Activated T-helper 1 cell treated with anti-CD3 and anti-CD28 coated beads, Interleukin-12 subunit alpha, Interleukin-12 subunit beta, Interleukin-2, Interleukin-4 antibody, amounts not matched to agents 30 ng/mL and 10 ng/mL and 1 ng/mL, durations not matched to agents 14 hours and 24 hours and 36 hours (primary cell): ENCODE measurements at regions not wholly inside any gene's neighbourhood (a gene's known extent, or its start where the extent isn't known, plus 50 kb on each side); places are given as distances from the start of the nearest gene placed in this dataset.

Source experiments
- DNase-seq: peaks from one replicate; pipeline ENCODE4 v3.0.0; 2021; ENCODE audit warnings: low spot score
- H3K27ac Mint-ChIP-seq: one replicate; pipeline ENCODE4 v1.8.0; 2021; ENCODE audit warnings: mild to moderate bottlenecking, mixed read lengths
- H3K27me3 Mint-ChIP-seq: one replicate; pipeline ENCODE4 v1.8.0; 2022; ENCODE audit warnings: mild to moderate bottlenecking, moderate library complexity, mixed read lengths; ENCODE audit not compliant: insufficient read depth
- H3K36me3 Mint-ChIP-seq: one replicate; pipeline ENCODE4 v1.8.0; 2021; ENCODE audit warnings: low read depth, mixed read lengths
- H3K4me1 Mint-ChIP-seq: one replicate; pipeline ENCODE4 v1.8.0; 2021; ENCODE audit warnings: low read depth, mixed read lengths
- H3K4me3 Mint-ChIP-seq: one replicate; pipeline ENCODE4 v1.8.0; 2021; ENCODE audit warnings: mild to moderate bottlenecking, moderate library complexity, mixed read lengths
- H3K9me3 Mint-ChIP-seq: one replicate; pipeline ENCODE4 v1.8.0; 2021; ENCODE audit warnings: mixed read lengths
- intact Hi-C: fragments of 100-400 bp; cut with micrococcal nuclease; formaldehyde crosslinking; loops from one replicate; pipeline ENCODE4 v1.15.1; 2024

DNA sequence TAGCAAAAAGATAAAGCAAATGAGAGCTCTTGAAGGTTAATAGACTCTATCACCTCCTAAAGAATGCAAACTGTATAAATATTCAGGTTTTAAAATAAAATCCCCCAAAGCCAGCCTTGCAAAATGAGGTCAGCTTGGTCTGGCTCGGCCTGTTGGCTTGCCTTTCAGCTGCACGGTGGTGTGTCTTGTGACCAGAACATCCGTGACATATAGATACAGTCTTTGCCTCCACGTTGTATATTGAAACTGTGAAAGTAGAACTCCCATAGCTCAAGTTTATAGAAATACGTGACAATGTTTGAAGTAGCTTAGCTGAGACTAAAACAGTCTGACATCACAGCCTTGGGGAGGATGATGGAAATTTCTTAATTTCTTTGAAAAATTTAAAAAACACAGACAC lies 236.6 kb upstream of the MYOCD start:
- H3K4me1 Mint-ChIP-seq, result no peaks in the 10 kb centered on the region
- intact Hi-C loops, result no loop called here
- no peaks in the 10 kb centered on the region for H3K27me3 Mint-ChIP-seq
- DNase-seq, result no peak
- peaks cover 36% of the 10 kb centered on the region for H3K9me3 Mint-ChIP-seq
- H3K4me3 Mint-ChIP-seq, result no peak overlapping the region
- no peak overlapping the region for H3K27ac Mint-ChIP-seq
- no peaks in the 10 kb centered on the region for H3K36me3 Mint-ChIP-seq

DNA sequence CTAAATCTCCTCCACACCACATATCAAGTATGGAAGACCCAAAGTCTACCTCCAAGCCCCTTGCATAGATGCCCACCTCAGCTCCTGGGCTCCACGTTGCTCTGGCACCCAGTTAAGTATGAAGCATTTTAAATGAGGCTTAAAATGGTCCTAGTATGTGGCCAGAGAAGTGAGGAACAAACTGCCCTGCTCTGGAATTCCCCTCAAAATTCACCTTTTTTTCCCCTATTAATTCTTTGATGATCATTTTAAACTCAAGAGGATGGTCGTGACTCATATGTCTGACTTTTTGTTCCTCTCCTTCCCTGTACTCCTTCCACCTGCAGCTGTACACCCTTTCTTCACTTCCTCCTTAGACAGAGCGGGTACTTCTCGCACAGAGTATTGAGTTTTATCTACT lies 234.5 kb upstream of the MYOCD start:
- Mint-ChIP-seq H3K4me3 (no peak overlapping the region), H3K27ac (no peak overlapping the region), H3K4me1 (no peaks in the 10 kb centered on the region), H3K36me3 (no peaks in the 10 kb centered on the region), H3K9me3 (peaks cover 40% of the 10 kb centered on the region), H3K27me3 (no peaks in the 10 kb centered on the region)
- DNase-seq, result no peak
- intact Hi-C loops, result no loop called here

DNA sequence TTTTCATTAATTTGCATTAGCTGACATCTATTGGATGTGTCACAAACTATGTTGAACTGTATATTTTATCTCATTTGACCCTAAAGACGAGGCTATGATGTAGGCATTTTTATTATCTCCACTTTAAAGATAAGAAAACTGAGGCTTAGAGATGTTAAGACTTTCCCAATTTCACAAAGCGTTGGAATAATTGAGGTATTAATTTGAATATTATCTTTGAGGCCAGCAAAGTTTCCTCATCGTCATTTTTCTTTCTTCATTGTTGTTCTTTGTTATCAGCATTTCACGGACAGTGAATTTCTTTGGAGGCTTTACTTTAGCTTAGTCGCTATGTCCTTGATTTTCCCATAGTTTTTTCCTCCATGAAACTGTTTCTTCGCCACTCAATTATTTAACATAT lies 227.5 kb upstream of the MYOCD start:
- Mint-ChIP-seq H3K36me3 (no peaks in the 10 kb centered on the region), H3K4me3 (no peak overlapping the region)

DNA sequence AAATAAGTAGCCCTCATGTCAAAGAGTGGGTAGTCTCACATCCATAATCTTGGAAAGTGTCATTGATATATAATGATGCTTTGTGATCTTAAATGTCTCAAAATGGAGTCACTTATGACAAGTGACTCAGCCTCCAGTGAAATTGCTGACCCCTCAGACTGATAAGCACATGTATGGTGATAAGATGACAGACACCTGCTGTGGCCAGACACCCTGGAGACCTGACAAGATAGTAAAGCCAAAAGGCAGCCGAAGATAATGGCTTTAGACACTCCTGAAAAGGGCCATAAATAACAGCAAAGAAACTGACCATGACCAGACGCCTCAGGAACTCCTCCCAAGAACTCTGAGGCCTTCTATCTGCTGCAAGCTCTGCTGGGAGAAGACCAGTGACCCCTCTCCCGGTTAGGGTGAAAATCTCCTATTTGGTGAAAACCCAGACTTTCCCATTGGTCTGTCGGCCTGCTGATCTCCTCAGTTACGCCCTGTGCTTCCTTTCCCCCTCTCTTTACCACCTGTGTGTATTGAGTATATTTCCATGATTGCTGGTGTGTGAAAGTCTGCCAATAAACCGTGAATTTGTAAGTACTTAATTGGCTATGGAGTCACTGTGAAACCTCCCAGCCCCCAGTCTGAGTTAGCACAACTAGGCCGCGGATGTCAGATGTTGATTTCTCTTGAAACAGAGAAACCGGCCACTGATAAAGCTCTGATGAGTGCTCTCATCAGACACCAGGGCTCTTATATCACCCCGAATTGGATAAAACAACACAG lies 226.7 kb upstream of the MYOCD start:
- Mint-ChIP-seq H3K9me3 (peaks cover 25% of the 10 kb centered on the region), H3K27ac (no peak overlapping the region), H3K27me3 (no peaks in the 10 kb centered on the region), H3K36me3 (no peaks in the 10 kb centered on the region), H3K4me1 (no peaks in the 10 kb centered on the region), H3K4me3 (no peak overlapping the region)
- no peak for DNase-seq
- intact Hi-C loops, result no loop called here

More for the DNA sequence above, 227.5 kb upstream of the MYOCD start:
- no peak for DNase-seq
- intact Hi-C loops, result no loop called here
- Mint-ChIP-seq H3K4me1 (no peaks in the 10 kb centered on the region), H3K9me3 (peaks cover 28% of the 10 kb centered on the region), H3K27me3 (no peaks in the 10 kb centered on the region), H3K27ac (no peak overlapping the region)

DNA sequence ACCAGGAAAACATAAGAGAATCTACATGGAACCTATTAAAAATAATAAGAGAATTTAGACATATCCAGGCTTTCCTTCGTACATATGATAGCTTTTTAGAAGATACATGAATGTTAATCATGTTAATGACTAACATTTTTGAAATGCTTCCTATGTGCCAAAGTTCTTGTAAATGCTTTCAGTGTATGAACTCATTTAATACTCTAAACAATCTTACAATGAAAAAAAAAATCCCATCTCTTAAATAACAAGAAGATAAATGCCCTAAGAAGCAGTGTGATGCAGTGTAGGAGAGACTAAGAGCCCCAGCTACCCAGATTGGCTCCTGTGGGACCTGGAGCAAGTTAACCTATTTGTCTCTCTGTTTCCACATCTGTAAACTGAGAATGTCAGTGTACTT lies 220.4 kb upstream of the MYOCD start:
- peaks cover 7% of the 10 kb centered on the region for H3K9me3 Mint-ChIP-seq
- no peaks in the 10 kb centered on the region for H3K36me3 Mint-ChIP-seq

DNA sequence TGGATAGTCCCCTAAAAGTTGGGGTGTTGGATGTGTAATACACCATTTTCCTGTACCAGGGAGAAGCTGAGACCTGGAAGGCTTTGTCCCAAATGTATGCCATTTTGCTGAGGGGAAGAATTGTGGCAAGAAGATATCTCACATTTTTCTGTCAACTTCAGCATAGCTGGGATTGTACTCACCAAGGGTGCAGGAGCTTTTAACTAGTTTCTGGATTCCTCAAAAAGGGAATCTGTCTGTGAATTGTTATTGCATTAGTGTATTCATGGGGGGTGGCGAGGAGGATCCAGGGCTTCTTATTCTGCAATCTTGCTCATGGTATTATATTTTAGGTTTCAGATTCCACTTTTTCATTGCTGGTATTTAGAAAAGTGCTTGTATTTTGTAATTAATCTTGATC lies 208.2 kb upstream of the MYOCD start:
- Mint-ChIP-seq H3K4me3 (no peak overlapping the region), H3K36me3 (no peaks in the 10 kb centered on the region), H3K27me3 (no peaks in the 10 kb centered on the region), H3K9me3 (peaks cover 14% of the 10 kb centered on the region), H3K4me1 (no peaks in the 10 kb centered on the region), H3K27ac (no peak overlapping the region)
- DNase-seq, result no peak
- intact Hi-C loops, result no loop called here

More for the DNA sequence above, 220.4 kb upstream of the MYOCD start:
- Mint-ChIP-seq H3K4me3 (no peak overlapping the region), H3K4me1 (no peaks in the 10 kb centered on the region), H3K27me3 (no peaks in the 10 kb centered on the region), H3K27ac (no peak overlapping the region)
- intact Hi-C loops, result no loop called here
- DNase-seq, result no peak

DNA sequence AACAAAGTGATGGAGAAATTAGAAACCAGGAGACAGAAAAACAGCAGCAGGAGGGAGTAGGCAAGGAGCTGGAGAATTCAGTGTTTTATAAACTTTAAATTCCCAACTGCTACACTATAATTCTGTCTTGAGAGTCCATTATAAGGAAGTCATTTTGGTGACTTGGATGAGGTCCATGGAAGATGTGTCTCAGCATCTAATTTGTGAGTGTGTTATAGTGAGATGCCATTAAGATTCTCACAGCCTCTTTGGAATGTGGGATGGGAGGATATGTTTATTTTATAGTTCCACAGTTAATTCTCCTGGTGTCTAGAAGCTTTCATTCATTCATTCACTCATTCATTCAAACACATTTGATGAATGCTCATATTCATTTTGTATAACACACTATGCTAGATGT lies 206.0 kb upstream of the MYOCD start:
- no peak overlapping the region for H3K27ac Mint-ChIP-seq
- H3K9me3 Mint-ChIP-seq, result peaks cover 23% of the 10 kb centered on the region
- no peaks in the 10 kb centered on the region for H3K27me3 Mint-ChIP-seq
- no peak for DNase-seq
- no peak overlapping the region for H3K4me3 Mint-ChIP-seq
- intact Hi-C loops, result no loop called here
- H3K4me1 Mint-ChIP-seq, result no peaks in the 10 kb centered on the region
- H3K36me3 Mint-ChIP-seq, result no peaks in the 10 kb centered on the region

DNA sequence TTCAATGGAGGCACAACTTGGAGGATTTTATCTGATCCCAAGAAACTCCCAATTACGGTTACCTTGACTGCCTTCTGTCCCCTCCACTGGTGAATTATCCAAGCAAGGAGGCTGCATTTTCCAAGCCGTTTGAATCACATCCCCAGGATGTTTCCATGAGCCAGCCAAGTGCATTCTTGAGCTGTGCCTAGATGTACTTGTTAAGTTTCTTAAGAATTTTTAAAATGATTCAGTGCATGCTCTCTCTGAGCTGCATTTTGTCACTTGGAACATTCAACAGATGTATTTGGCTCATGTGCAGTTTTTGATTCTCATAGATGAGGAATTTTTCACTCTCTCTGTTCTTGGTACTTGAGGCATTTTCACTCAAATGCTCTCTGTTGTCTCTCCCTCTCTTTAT lies 202.6 kb upstream of the MYOCD start:
- no peaks in the 10 kb centered on the region for H3K36me3 Mint-ChIP-seq
- peaks cover 19% of the 10 kb centered on the region for H3K9me3 Mint-ChIP-seq
- intact Hi-C loops, result no loop called here
- no peaks in the 10 kb centered on the region for H3K4me1 Mint-ChIP-seq
- no peak overlapping the region for H3K27ac Mint-ChIP-seq
- no peak for DNase-seq
- no peak overlapping the region for H3K4me3 Mint-ChIP-seq
- H3K27me3 Mint-ChIP-seq, result no peaks in the 10 kb centered on the region

DNA sequence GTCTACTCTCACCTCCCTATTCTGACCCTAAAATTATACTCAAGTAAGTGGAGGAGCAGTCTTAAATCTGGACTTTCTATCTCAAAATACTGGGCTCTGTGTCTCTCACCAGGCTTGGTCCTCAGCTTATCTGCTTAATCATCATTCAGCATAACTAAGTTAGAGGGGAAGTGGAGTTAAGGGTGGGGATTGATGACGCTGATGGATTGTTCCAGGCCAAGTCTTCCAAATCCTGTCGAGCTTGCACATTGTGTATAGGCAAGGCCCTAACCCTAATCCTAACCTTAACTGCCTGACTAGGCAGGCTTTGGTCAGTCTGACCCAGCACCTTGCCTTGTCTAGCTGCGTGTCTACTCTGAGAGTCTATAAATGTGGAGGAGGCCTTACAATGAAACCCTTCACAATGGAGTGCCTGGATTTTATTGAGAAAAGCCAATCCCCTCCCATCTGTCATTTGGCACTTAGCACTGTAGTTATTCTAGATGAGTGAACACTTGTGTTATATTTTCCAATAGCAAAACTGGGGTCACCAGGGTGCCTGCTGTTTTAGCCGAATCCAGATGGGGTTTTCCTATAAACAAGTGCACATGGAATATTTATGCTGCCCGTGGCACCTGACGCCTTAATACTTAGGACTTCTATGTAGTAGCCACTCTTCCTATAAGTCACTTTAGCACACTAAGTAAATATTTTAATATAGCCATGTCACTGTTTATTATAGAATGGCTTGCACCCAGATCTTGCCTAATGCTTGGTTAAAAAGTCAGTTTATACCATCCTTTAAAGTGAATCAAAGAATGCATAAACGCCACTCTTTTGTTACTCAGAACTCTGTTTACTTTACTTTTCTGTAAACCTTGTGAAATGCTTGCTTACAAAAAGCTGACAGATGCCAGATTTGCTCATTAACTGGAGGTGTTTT lies 193.2 kb upstream of the MYOCD start:
- H3K4me1 Mint-ChIP-seq, result no peaks in the 10 kb centered on the region
- no peak for DNase-seq
- no peak overlapping the region for H3K27ac Mint-ChIP-seq
- intact Hi-C loops, result no loop called here
- no peak overlapping the region for H3K4me3 Mint-ChIP-seq
- H3K27me3 Mint-ChIP-seq, result no peaks in the 10 kb centered on the region
- H3K36me3 Mint-ChIP-seq, result no peaks in the 10 kb centered on the region
- peaks cover 18% of the 10 kb centered on the region for H3K9me3 Mint-ChIP-seq

DNA sequence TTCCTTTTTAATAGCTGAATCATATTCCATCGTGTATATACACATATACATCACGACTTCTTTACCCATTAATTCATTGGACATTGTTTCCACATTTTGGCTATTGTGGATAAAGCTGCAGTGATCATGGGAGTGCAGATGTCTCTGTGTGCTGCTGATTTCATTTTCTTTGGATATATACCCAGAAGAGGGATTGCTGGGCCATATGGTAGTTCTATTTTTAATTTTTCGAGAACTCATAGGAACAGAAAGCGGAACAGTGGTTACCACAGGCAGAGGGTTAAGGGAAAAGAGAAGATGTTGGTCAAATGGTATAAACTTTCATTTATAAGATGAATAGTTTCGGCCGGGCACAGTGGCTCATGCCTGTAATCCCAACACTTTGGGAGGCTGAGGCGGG lies 187.4 kb upstream of the MYOCD start:
- no peaks in the 10 kb centered on the region for H3K36me3 Mint-ChIP-seq
- no peak for DNase-seq
- no peaks in the 10 kb centered on the region for H3K27me3 Mint-ChIP-seq
- no peak overlapping the region for H3K27ac Mint-ChIP-seq
- intact Hi-C loops, result no loop called here
- no peak overlapping the region for H3K4me3 Mint-ChIP-seq
- peaks cover 26% of the 10 kb centered on the region for H3K9me3 Mint-ChIP-seq
- no peaks in the 10 kb centered on the region for H3K4me1 Mint-ChIP-seq

DNA sequence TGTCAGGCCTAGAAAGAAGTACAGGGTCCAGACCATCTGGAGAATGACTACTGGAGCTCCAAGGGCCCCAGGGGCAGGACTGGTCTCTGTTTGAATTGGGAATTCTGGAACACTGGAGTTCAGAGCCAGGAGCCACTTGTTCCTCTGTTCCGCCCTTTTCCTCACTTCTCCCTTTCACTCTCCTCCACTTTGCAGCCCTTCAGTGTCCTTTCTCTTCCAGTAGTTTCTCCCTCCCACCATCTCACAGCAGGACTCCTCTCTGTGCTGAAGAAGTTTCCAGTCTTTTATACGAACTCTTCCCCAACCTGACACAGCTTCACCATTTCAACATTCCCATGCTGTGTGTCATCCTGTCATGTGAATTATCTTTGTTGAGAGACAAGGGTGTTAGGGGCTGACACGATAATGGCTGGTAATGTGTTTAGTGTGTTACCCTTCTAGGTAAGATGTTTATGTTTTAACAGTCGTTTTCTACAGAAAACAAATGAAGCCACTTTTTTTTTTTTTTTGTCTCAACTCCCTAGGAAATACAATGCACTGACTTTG lies 180.3 kb upstream of the MYOCD start:
- Mint-ChIP-seq H3K36me3 (no peaks in the 10 kb centered on the region), H3K4me1 (no peaks in the 10 kb centered on the region), H3K4me3 (no peak overlapping the region), H3K9me3 (peaks cover 17% of the 10 kb centered on the region), H3K27ac (no peak overlapping the region), H3K27me3 (no peaks in the 10 kb centered on the region)
- intact Hi-C loops, result no loop called here
- DNase-seq, result no peak

DNA sequence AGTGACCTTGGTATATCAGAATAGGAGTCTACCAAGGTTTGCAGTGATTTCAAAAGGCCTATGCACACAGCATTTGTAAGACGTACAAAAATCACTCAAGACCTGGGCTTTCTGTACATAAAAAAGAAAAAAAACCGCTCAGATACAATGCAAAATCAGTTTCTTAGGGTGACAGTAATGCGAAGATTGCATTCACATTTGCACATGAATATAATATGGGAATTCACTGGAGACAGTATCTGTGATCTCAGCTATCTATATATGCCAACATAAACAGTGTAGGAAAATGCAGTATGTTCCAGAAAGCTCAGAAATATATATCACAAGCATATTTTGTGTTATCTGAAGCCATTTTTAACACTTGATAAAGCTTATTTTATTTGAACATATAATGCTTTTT lies 176.4 kb upstream of the MYOCD start:
- peaks cover 28% of the 10 kb centered on the region for H3K9me3 Mint-ChIP-seq
- H3K4me3 Mint-ChIP-seq, result no peak overlapping the region
- H3K4me1 Mint-ChIP-seq, result no peaks in the 10 kb centered on the region
- H3K27me3 Mint-ChIP-seq, result no peaks in the 10 kb centered on the region
- H3K27ac Mint-ChIP-seq, result no peak overlapping the region
- no peaks in the 10 kb centered on the region for H3K36me3 Mint-ChIP-seq
- no peak for DNase-seq
- intact Hi-C loops, result no loop called here

DNA sequence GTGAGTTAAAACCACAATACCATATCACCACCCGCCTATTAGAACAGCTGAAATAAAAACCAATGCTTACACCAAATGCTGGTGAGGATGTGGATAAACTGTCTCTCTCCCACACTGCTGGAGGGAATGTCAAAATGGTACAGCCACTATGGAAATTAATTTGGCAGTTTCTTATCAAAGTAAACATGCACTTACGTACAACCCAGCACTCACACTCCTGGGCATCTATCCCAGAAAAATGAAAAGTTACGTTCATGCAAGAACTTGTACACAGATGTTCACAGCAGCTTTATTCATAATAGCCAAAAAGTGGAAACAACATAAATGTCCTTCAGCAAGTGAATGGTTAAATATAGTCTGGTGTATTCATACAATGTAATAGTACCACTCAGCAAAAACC lies 173.2 kb upstream of the MYOCD start:
- Mint-ChIP-seq H3K9me3 (peaks cover 23% of the 10 kb centered on the region), H3K4me3 (no peak overlapping the region), H3K4me1 (no peaks in the 10 kb centered on the region), H3K27me3 (no peaks in the 10 kb centered on the region), H3K27ac (no peak overlapping the region), H3K36me3 (no peaks in the 10 kb centered on the region)
- intact Hi-C loops, result no loop called here
- no peak for DNase-seq
